HuH-7 (cell line): ENCODE measurements at regions not wholly inside any gene's neighbourhood (a gene's known extent, or its start where the extent isn't known, plus 50 kb on each side); places are given as distances from the start of the nearest gene placed in this dataset.

ENCODE experiments used
- DNase-seq: peaks from one replicate; pipeline ENCODE4 v3.0.0; 2011; ENCODE audit warnings: low spot score

DNA sequence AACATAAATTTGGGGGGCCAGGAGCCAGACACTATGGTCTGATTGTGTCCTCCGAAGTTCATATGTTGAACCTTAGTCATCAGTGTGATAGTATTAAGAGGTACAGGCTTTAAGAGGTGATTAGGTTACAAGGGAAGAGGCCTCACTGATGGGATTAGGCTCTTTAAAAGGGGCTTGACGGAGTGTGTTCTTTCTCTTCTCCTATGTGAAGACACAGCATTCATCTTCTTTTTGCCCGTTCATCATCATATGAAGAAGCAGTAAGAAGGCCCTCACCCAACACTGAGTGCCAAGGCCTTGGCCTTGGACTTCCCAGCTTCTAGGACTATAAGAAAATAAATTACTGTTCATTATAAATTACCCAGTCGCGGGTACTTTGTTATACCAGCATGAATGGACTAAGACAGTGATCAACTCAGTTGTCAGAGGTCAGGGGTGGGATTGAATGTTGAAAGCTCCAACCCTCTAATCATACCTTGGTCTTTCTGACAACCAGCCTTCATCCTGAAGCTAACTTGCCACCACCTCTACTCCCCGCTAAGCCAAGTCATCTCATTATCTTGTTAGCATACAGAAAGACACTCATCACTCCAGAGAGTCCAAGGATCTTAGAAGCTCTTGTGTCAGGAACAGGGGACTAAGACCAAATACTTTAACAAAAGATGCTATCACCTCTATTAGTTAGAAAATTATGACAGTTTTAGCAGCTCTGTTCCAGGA lies 543.4 kb upstream of the DIPK2B start:
- no peak for DNase-seq

DNA sequence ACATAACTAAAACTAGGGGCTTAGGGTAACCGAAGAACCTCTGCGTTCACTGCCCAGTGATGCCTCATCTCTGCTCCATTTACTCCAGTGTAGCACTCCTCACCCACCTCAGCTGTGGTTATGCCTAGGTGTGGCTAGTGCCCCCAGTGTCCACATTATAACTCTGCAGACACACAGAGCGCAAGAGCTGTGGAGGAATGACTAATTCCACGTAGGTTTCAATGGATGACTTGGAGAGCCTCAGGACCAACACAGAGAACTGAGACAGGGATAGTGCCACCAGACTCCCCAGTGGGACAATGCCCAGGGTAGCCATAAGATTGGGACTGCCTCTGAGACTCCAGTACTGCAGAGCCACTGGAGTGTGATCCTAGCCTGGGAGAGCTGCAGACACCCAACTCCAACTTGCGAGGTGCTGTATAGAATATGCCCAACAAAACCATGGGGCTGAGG lies 542.4 kb upstream of the DIPK2B start:
- DNase-seq = peak; percentile 15

DNA sequence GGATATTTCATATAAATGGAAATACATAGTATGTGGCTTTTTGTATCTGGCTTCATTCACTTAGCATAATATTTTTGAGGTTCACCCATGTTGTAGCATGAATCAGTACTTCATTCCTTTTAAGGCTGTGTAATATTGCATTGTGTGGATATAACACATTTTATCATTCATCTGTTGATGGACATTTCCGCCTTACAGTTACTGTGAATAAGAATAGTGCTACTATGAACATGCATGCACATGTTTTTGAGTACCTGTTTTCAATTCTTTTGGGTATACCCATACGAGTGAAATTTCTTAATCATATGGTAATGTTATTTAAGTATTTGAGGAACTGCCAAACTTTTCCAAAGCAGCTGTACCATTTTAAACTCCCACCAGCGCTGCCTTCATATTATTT lies 539.6 kb upstream of the DIPK2B start:
- DNase-seq = no peak

DNA sequence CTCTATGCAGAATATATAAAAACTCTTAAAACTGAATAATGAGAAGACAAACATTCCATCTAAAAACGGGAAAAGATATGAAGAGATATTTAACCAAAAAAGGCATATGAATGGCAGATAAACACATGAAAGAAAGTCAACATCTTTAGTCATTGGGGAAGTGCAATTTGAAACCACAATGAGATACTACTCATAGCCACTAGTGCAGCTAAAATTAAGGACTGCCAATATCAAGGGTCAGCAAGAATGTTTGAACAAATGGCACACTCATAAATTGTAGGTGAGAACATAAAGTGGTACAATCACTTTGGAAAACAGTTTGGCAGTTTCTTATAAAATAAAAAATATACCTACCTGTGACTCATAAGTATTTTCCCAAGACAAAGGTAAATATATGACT lies 534.9 kb upstream of the DIPK2B start:
- no peak for DNase-seq

DNA sequence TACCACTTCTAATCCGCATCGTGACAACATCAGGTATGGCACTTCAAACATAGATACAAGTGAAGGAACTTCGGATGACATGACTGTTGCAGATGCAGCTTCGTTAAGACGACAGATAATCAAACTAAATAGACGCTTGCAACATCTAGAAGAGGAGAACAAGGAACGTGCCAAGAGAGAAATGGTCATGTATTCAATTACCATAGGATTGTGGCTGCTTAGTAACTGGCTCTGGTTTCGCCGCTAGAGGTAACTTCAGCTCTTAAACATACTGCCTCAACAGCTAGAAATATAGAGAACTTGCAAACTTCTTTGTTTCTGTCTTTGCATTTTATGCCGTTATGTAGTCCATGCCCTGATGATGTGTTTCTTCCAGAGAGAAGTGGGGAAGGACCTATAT lies 530.8 kb upstream of the DIPK2B start:
- DNase-seq = no peak

DNA sequence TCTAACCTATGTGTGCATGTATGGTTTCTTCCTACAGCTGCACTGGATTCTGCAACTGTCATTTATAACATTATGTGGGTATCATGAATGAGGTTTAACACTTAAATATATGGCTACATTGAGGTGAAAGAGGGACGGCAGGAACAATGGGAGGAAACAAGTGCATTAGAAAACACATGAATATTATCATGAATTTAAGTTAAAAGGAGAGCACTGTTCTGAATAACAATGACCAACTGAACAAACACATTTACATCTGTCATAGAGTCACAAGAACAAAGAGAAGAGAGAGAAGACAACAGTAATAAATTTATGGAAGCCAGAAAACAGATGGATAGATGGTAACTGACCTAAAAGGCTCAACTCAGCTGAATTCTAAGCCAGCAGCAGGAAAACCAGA lies 527.1 kb upstream of the DIPK2B start:
- DNase-seq = no peak

DNA sequence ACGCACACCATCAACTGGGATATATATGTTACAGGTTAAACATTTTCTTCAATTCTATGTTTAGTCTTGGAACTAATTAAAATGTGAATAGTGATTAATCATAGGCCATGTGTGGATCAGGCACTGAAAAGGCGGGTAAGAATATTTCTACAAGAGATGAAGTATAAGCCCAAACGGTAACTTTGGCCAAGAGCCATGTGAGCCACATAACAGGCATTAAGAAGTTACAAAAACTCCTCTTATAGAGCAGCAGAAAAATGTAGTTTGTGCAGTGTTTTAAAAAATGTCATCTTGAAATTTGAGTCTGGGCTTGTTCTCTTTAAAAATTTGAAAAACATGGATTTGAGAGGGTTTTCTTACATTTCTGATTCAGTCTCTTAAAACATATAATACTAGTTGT lies 521.8 kb upstream of the DIPK2B start:
- DNase-seq = no peak

DNA sequence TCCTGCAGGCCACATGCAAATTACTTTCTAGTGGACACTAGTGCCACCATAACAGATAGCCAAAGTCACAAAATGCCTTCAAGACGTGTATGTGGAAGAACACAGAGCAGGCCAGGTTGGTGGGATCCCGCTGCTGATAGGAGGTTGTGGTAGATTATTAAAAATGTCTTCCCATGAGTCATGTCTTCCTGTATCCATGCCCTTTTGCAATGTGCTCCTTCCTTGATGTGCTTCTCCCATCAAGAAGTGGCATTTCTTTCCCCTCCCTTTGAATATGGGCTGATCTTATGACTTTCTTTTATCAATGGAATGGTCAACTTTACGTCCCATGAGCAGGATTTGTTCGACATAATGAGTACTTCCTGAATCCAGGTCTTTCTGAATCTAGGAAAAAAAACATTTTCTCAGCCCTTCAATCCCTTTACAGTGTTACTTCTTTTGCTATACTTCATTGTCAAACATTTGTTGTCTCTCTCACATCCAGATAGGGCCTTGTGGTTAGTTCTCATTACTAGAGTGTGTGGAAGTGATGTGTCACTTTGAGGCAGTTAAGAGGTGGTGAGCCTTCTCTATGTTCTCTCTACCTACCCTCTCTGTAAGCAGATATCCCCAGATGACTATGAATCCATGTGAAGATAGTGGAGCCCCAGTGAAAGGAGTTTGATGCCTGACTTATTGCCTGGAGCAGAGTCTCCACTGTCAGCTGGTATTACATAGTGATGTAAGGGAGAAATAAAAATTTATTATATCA lies 519.2 kb upstream of the DIPK2B start:
- no peak for DNase-seq

DNA sequence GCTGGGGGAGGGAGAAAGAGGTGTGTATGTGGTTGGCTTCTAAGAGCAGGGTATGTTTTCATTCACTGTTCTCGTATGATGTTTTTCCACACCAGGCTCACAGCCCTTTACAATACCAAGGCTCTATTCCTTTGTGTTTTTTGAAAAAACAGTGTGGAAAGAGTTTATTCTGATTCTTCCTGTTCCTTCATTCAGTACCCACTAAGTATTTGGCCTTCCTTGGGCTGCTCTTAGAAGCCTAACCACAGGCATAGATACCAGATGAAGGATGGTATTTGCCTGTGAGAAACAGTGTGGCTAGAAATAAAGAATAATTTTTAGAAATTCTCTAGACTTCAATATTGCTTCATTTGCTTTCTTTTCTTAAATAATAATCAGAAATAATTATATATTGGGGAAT lies 518.0 kb upstream of the DIPK2B start:
- DNase-seq = no peak

DNA sequence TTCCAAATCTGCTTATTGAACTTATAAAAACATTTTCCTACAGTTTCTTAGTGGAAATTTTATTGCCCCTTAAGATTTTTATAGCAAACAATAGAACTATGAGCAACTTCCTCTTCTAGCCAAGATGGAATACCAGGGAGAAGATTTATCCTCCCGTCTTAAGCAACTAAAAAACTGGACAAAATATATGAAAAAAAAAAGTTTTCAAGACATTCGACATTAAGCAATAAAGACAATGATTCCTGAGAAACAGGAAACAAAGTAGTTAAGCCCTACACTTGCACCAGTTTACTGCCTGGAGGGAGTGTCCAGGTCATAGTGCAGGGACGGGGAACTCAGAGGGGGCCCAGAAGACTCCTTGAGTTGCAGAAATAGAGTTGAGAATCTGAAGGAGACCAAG lies 516.1 kb upstream of the DIPK2B start:
- no peak for DNase-seq

DNA sequence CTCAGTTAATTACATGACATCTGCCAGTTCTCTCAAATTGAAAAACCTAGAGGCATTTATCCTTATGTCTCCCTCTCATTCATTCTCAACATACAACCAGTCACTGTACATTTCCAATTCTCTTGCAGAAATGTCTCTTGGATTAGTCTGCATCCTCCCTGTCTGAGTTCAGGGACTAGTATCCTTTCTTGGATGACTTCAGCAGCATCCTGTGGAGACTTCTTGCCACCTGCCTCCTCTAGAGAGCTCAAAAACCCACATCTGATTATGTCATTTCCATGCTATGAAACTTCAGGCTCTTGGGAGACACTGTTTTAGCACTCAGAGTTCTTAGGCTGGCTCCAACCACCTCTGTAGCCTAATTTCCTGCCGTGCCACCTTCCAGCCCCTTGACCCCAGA lies 515.1 kb upstream of the DIPK2B start:
- no peak for DNase-seq

DNA sequence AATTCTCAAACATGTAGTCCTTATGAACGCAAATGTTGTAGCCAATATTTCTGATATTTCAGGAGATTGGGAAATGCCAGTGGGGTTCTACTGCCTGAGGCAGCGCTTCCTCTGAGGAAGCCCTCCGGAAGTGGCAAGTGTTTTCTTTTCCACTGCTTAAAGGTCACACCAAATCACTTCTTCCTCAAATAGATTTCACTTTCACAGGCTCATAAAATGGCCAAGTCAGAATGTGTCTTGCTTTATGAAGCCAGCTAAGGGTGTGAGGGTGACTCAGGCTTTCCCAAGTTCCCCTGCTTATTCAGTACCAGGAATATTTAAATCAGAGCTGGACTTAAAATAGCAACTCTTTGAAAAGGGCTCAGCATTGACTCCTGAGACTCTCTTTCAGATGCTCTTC lies 514.2 kb upstream of the DIPK2B start:
- no peak for DNase-seq

DNA sequence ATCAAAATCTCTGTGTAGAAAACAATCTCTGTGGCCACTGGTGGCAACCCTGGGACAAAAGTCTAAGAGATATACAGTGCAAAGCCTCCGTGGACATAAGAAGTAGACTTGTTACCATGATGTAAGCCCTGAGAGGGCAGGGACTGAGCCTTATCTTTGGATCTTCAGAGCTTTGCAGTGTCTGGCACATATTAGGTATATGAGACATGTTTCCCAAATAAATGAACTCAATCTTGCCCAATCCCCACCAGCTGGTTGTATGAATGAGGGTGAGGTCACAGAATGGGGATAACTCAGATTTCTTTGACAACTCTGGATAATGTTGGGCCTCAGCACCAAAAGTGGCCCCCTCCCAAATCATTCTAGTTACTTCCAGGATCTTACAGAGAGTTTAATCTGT lies 511.4 kb upstream of the DIPK2B start:
- DNase-seq = no peak

DNA sequence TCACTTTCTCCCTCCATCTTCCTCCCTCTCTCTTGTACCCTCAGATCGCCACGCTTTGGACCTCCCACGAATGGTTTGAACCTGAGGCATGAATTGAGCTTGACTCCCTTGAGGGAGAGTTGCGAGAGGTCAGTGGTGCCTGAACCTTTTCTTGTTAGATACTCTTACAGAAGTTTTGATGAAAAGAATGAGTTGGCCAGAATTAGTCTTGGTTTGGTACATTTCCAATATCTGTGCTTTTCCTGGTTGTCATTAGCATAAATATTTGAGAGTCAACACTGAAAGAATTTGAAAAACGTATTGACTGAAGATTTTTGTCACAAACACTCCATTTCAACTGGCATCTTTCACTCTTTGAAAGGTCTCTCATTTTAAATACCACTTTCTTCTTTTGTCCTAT lies 510.6 kb upstream of the DIPK2B start:
- DNase-seq = no peak

DNA sequence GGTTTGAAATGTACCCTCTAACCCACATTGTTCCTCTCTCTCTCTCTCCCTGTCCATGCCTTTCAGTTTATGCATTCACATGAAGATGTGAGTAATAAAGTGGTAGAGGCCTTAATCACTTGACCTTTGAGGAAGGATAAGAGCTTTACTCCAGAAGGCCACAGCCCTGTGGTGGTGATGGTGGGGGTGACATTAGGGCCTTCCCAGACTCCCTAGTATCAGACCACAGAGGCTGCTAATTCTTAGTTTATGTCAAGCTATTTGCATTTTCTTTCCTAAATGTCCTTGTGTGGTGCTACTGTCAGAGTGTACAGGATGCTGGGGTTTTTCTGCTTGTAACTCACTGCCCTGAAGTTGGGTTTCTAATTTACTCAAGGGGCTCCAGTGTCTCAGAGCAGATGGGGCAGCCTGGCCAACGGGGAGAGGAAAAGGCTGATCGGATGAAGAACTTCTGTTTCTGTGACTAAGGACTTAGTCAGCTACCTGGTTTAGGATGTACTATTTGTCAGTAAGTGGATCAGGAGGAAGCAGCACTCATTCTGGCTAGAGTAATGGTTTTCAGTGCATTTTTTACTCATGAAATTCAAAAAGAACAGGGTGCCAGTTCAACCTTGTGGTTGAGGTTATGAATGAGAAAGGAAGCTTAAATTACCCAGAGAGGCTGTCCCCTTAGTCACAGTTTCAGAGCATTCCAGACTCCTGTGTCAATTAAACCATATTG lies 509.6 kb upstream of the DIPK2B start:
- DNase-seq = no peak

DNA sequence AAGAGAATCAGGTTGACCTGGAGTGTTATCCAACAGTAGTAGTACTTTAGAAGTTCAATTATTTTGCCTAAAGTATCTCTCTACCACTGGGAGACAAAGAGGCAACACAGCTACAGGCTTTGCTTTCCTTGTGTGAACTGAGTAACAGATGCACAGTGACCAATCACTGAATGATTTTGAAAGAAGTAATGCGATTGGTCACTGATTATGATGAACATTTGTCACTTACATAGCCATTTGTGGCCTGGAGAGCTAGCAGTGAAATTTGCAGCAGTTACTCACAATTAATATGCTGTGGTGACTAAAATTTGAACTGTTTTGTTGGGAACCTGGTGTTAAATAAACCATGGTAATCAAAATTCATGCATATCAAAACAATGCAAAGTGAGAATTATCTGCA lies 508.7 kb upstream of the DIPK2B start:
- DNase-seq = no peak

DNA sequence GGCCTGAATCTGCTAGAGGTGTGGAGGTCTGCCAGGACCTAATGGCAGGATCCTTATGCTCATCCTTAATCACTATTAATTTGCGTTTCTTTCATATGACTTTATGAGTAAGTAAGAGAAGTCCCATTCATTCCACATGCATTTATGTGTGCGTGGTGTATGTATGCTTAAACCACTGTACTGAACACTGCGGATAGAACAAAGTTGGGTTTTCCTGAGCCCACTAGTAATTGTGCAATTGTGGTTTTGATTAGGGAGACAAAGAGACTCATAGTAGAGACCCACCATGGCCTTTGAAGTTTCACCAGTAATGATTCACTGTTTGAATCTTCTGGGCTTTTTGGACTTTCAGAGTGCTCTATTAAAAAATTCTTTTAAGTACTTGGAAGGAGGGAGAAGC lies 498.5 kb upstream of the DIPK2B start:
- DNase-seq = no peak

DNA sequence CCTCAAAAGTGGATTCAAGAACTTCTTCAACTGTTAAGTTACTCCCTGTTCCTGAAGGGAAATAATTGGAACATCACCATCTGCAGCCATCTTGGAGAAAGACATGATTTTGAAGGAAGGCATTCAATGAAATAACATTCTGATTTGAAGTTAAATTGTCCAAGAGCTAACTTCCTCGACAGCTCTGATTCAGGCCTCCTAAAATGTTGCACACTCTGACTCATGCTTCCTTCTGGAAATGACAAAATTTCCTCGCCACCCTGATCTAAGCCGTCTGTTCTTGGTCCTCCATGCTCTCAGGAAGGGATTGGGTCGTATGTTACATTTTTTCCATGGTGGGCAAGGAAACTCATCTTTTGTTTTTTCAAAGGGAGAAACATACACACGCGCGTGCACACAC lies 496.9 kb upstream of the DIPK2B start:
- DNase-seq = no peak

DNA sequence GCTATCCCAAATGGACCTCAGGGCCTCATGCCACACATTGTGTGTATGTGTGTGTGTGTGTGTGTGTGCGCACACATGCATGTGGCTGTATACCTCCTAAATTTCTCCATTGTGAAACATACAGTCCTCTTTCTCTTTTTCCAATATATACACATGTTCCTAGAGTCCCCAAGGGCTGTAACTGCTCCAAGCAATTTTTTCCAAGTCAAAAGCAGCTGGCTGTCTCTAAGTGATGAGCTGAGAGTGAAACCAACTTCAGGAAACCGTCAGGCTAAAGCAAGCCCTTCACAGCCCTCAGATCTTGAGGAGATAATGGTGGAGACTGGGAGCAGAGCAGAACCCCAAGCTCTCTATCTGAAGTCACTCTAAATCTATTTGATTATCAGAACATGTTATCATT lies 496.1 kb upstream of the DIPK2B start:
- no peak for DNase-seq

DNA sequence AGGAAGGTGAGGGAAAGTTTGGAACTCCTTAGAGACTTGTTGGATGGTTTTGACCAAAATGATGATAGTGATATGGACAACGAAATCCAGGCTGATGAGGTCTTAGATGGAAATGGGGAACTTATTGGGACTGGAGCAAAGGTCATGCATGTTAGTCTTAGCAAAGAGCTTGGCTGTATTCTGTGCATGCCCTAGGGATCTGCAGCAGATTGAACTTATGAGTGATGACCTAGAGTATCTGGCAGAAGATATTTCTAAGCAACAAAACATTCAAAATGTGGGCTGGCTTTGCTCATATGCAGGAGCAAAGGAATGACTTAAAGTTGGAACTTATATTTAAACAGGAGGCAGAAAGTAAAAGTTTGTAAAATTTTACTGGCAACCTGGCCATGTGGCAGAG lies 489.3 kb upstream of the DIPK2B start:
- no peak for DNase-seq

DNA sequence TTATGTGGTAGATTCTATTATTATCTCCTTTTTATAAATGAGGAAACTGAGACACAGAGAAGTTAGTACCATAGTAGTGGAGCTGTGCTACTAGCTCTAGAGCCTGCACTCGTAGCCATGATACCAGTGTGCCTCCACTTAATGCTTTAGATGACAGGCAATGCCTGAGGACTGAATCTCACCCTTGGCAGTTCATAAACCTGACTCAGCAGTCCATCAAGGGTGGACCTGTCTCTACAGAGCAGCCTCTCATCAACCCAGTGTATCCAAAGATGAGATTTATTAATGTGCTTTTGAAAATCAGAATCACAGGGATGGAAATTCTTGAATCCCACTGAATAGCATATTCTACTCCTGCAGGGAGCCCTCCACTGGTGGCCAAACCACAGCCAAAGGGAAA lies 483.2 kb upstream of the DIPK2B start:
- DNase-seq = no peak

DNA sequence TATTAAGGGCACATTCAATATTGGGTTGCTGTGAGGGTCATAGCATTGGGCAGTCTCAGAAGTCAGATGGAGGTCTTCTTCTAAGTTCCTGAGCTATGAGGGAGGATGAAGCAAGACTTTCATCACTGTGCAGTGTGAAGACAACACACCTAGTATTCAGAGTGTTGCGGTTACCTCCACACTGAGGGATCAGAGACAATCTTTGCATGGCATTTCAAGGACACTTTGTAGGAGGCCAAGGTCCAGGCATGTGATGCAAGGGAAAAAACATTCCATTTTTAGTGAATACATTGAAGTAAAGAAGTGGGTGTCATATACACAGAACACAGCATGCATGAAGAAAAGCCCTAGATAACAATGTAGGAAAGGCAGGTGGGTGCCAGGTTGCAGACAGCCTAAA lies 481.2 kb upstream of the DIPK2B start:
- DNase-seq = no peak

DNA sequence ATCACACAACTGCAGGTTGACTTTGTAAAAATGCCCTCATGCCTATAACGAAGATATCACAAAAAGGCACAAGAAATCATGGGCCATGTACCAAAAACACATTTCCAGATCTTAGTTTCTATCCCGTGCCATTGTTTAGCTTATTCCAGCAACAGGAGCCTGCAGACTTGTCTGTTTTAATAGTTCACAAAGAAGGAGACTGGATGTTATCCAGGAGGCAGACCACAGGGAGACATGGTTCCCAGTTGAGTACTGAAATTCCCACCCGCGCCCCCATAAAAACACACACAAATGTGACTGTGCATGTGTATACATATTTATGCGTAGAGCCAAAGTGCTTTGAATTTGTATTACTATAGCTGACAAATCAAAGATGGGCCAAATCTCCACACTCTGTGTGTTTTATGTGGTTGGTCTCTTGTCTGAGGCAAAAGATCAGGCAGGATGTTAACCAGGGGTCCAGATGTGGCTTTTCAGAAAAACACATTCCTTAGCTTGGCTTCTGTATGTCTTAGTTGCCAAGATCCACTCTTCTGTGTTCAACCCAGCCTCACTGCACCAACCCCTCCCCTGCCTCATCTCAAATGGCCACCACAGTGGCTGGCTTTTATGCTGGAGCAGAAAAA lies 469.2 kb upstream of the DIPK2B start:
- no peak for DNase-seq
